H1 (cell line): ENCODE measurements at regions not wholly inside any gene's neighbourhood (a gene's known extent, or its start where the extent isn't known, plus 50 kb on each side); places are given as distances from the start of the nearest gene placed in this dataset.

Experiments used
- MAFK ChIP-seq: IDR thresholded peaks from 2 replicates; pipeline ENCODE4 v1.6.1; 2012; ENCODE audit warnings: low read depth, mild to moderate bottlenecking, improper control_type of control experiment, low read length
- SP1 ChIP-seq: IDR thresholded peaks from 2 replicates; pipeline ENCODE4 v1.6.1; 2011; ENCODE audit warnings: low read depth, low read length
- TF ChIP-seq, protein P1 (sequence below), 3 experiments: IDR thresholded peaks; 1 replicate in 2 of 3; 2 replicates in 1 of 3; pipeline versions ENCODE4 v1.5.1 to v1.6.1; 2011; ENCODE audit warnings: low read length in 3 of 3, mild to moderate bottlenecking in 3 of 3, inconsistent platforms in 2 of 3, low read depth in 1 of 3, moderate library complexity in 1 of 3; ENCODE audit not compliant: insufficient read depth in 1 of 3; ENCODE audit errors: control extremely low read depth in 1 of 3

DNA sequence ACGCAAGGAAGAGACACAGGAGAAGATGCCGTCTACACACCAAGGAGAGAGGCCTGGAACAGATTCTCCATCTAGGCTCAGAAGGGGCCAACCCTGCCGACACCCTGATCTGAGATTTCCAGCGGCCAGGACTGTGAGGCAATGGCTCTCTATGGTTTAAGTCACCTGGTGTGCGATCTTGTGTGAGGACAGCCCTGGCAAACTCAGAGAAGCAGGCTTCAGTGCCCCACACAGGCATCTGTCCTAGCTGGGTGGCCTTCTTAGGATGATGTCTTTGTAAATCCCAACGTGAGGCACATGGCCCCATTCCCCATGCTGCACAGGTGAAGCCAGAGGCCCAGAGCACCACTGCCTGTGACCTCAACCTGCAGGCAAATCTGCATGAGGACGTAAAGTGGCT, 87.6 kb upstream of the FRMD1 start:
- no peak for TF ChIP-seq SP1
- no peak for TF ChIP-seq MAFK
- TF ChIP-seq, protein P1, sequence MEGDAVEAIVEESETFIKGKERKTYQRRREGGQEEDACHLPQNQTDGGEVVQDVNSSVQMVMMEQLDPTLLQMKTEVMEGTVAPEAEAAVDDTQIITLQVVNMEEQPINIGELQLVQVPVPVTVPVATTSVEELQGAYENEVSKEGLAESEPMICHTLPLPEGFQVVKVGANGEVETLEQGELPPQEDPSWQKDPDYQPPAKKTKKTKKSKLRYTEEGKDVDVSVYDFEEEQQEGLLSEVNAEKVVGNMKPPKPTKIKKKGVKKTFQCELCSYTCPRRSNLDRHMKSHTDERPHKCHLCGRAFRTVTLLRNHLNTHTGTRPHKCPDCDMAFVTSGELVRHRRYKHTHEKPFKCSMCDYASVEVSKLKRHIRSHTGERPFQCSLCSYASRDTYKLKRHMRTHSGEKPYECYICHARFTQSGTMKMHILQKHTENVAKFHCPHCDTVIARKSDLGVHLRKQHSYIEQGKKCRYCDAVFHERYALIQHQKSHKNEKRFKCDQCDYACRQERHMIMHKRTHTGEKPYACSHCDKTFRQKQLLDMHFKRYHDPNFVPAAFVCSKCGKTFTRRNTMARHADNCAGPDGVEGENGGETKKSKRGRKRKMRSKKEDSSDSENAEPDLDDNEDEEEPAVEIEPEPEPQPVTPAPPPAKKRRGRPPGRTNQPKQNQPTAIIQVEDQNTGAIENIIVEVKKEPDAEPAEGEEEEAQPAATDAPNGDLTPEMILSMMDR (IDR thresholded peaks at IDR 0.05; ENCODE audit: control extremely low read depth in 1 of 3, insufficient read depth in 1 of 3, low read depth in 1 of 3, low read length in 3 of 3), result no peak
